ENCODE measurements at regions not wholly inside any gene's neighbourhood (a gene's known extent, or its start where the extent isn't known, plus 50 kb on each side); places are given as distances from the start of the nearest gene placed in this dataset.

- ChIA-PET CTCF (no interaction called here), POLR2A (no interaction called here)
- Histone ChIP-seq H3K27me3 (ENCODE audit: control insufficient read depth, insufficient read depth, low read length) (no peaks in the 10 kb centered on the region), H3K9me3 (ENCODE audit: control insufficient read depth, insufficient read depth, low read depth, low read length) (no peaks in the 10 kb centered on the region), H3K27ac (ENCODE audit: low read length) (no peak overlapping the region), H3K36me3 (ENCODE audit: control insufficient read depth, insufficient read depth, low read length) (no peaks in the 10 kb centered on the region), H3K4me3 (ENCODE audit: low read depth in 2 of 2, low read length in 2 of 2) (no peak overlapping the region), H3K4me1 (ENCODE audit: control insufficient read depth, insufficient read depth, low read length) (no peaks in the 10 kb centered on the region)
- no TSS peak for BruUV-seq (replicated peaks)
- DNase-seq (ENCODE audit: low read depth, low spot score) (no peak), ATAC-seq (no peak)
- intact Hi-C loops (cut with micrococcal nuclease; ENCODE audit: unreplicated experiment) = no loop called here
- no peak for TF ChIP-seq REST (IDR thresholded peaks at IDR 0.05; ENCODE audit: insufficient read depth in 1 of 2, low read depth in 2 of 2, low read length in 1 of 2)
- in situ Hi-C loops (cut with HindIII; ENCODE audit: low pct_unique_long_range_greater_than_20kb, low sequenced_read_pairs) = no loop called here
Measured at GRCh38 chr16:62583414-62583813, 547.2 kb upstream of the CDH8 start.

GRCh38 chr16:62573466-62573865 is 537.2 kb upstream of the CDH8 start:
- intact Hi-C loops (cut with micrococcal nuclease; ENCODE audit: unreplicated experiment) = no loop called here
- no peaks in the 10 kb centered on the region for H3K27me3 ChIP-seq (ENCODE audit: control insufficient read depth, insufficient read depth, low read length)
- ChIA-PET CTCF (no interaction called here), POLR2A (no interaction called here)
- DNase-seq (ENCODE audit: low read depth, low spot score) = no peak
- no peak overlapping the region for H3K4me3 ChIP-seq (ENCODE audit: low read depth in 2 of 2, low read length in 2 of 2)
- no peak for ATAC-seq
- BruUV-seq (replicated peaks) = no TSS peak
- no peaks in the 10 kb centered on the region for H3K4me1 ChIP-seq (ENCODE audit: control insufficient read depth, insufficient read depth, low read length)
- in situ Hi-C loops (cut with HindIII; ENCODE audit: low pct_unique_long_range_greater_than_20kb, low sequenced_read_pairs) = no loop called here
- TF ChIP-seq SIN3A (IDR thresholded peaks at IDR 0.05; ENCODE audit: borderline replicate concordance, insufficient read depth, low read depth, low read length) = no peak
- TF ChIP-seq TCF7L2 (IDR thresholded peaks at IDR 0.05; ENCODE audit: low read depth, low read length) = no peak
- no peak for TF ChIP-seq POLR2AphosphoS5 (IDR thresholded peaks at IDR 0.05; ENCODE audit: low read depth, low read length)
- no peak for TF ChIP-seq REST (IDR thresholded peaks at IDR 0.05; ENCODE audit: insufficient read depth in 1 of 2, low read depth in 2 of 2, low read length in 1 of 2)
- no peak for TF ChIP-seq CTCF (IDR thresholded peaks at IDR 0.05)
- no peaks in the 10 kb centered on the region for H3K36me3 ChIP-seq (ENCODE audit: control insufficient read depth, insufficient read depth, low read length)
- no peaks in the 10 kb centered on the region for H3K9me3 ChIP-seq (ENCODE audit: control insufficient read depth, insufficient read depth, low read depth, low read length)
- H3K27ac ChIP-seq (ENCODE audit: low read length) = no peak overlapping the region
